PC-9 (cell line): ENCODE measurements at regions not wholly inside any gene's neighbourhood (a gene's known extent, or its start where the extent isn't known, plus 50 kb on each side); places are given as distances from the start of the nearest gene placed in this dataset.

Experiments
- BruUV-seq: library from RNA; stranded (reverse); fragments of 400-500 nt; replicated peaks from 2 replicates; lab custom pipeline; 2021; lab: Mats Ljungman, UMichigan
- CTCF ChIA-PET: fragments of 300-600 bp; sonication (Branson Sonifier 250); formaldehyde crosslinking; loops from one replicate; lab custom pipeline; 2022; ENCODE audit warnings: antibody characterized with exemption; lab: Charles Lee
- POLR2A ChIA-PET: fragments of 300-600 bp; sonication (Branson Sonifier 250); formaldehyde crosslinking; loops from one replicate; lab custom pipeline; 2022; ENCODE audit warnings: antibody characterized with exemption; ENCODE audit not compliant: unreplicated experiment; lab: Charles Lee
- DNase-seq, 2 experiments: peaks; one replicate each; pipeline versions ENCODE4 v3.0.0 to v3.0.0-alpha.2; 2015 to 2022; ENCODE audit warnings: mixed read lengths in 1 of 2
- H2AFZ ChIP-seq: fragments of 200-600 bp; sonication (generic); 2 replicates; pipeline ENCODE4 v1.8.1; 2017; ENCODE audit warnings: antibody characterized with exemption
- H3F3A ChIP-seq: fragments of 200-600 bp; sonication (generic); 2 replicates; pipeline ENCODE4 v1.8.1; 2017; ENCODE audit warnings: antibody characterized with exemption, mild to moderate bottlenecking, low read depth; ENCODE audit not compliant: insufficient read depth
- H3K27ac ChIP-seq: fragments of 200-600 bp; sonication (generic); 2 replicates; pipeline ENCODE4 v1.6.1; 2016; ENCODE audit warnings: mixed run types
- H3K27me3 ChIP-seq: fragments of 200-600 bp; sonication (generic); 2 replicates; pipeline ENCODE4 v1.6.1; 2016; ENCODE audit warnings: low read depth, mixed run types; ENCODE audit not compliant: insufficient read depth
- H3K36me3 ChIP-seq: fragments of 200-600 bp; sonication (generic); 2 replicates; pipeline ENCODE4 v1.6.1; 2016; ENCODE audit warnings: low read depth, mixed run types
- H3K4me1 ChIP-seq: fragments of 200-600 bp; sonication (generic); replicated peaks from 2 replicates; pipeline ENCODE4 v1.6.1; 2016; ENCODE audit warnings: mixed run types; ENCODE audit not compliant: insufficient read depth
- H3K4me2 ChIP-seq: fragments of 200-600 bp; sonication (generic); 2 replicates; pipeline ENCODE4 v1.6.1; 2017; ENCODE audit warnings: mixed run types
- H3K4me3 ChIP-seq: fragments of 200-600 bp; sonication (generic); 2 replicates; pipeline ENCODE4 v1.6.1; 2016; ENCODE audit warnings: mixed run types
- H3K79me2 ChIP-seq: fragments of 200-600 bp; sonication (generic); 2 replicates; pipeline ENCODE4 v1.6.1; 2017; ENCODE audit warnings: low read depth, mixed run types
- H3K9me2 ChIP-seq: fragments of 200-600 bp; sonication (generic); 2 replicates; pipeline ENCODE4 v1.8.1; 2017; ENCODE audit warnings: mild to moderate bottlenecking; ENCODE audit not compliant: insufficient read depth
- H3K9me3 ChIP-seq: fragments of 200-600 bp; sonication (generic); 2 replicates; pipeline ENCODE4 v1.8.1; 2016; ENCODE audit warnings: low read depth; ENCODE audit not compliant: insufficient read depth
- H4K20me1 ChIP-seq: fragments of 200-600 bp; sonication (generic); 2 replicates; pipeline ENCODE4 v1.8.1; 2017; ENCODE audit not compliant: insufficient read depth
- EZH2 ChIP-seq: fragments of 200-600 bp; sonication (generic); IDR thresholded peaks from 2 replicates; pipeline ENCODE4 v1.8.0; 2017; ENCODE audit warnings: antibody characterized with exemption, low read depth
- intact Hi-C: fragments of 100-400 bp; cut with micrococcal nuclease; formaldehyde crosslinking; loops from one replicate; pipeline ENCODE4 v1.10.0; 2022; ENCODE audit not compliant: unreplicated experiment
- TF ChIP-seq, protein P1 (sequence below): fragments of 200-600 bp; sonication (generic); conservative IDR thresholded peaks from 2 replicates; pipeline ENCODE4 v1.6.1; 2017; ENCODE audit warnings: mixed run types, antibody characterized with exemption, mild to moderate bottlenecking, moderate library complexity

DNA sequence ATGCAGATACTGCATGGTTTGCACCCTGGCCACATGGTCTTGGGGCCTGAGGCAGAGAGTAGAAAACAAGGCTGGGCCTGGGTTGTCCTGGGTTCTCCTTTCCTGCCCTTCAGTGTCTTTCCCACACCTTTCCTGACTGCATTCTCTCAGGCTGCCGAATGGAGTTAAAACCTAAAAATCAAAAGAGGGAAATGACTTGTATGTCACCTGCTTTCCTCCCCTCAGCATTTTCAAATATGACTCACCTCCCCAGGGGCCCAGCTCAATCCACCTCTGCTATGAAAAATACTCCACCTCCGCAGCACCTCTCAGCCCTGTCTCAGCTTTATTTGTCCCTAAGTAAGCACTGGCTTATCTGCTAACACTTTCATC, 457.8 kb upstream of the MEX3C start:
- ChIA-PET POLR2A (no interaction called here), CTCF (no interaction called here)
- intact Hi-C loops = no loop called here
- Histone ChIP-seq H3K9me2 (no peaks in the 10 kb centered on the region), H2AFZ (no peak overlapping the region), H3K27ac (no peak overlapping the region), H3K4me3 (no peak overlapping the region), H3K4me1 (no peaks in the 10 kb centered on the region), H3K9me3 (no peaks in the 10 kb centered on the region), H3K36me3 (no peaks in the 10 kb centered on the region), H3K27me3 (no peaks in the 10 kb centered on the region), H3K79me2 (no peaks in the 10 kb centered on the region), H3K4me2 (no peak overlapping the region), H4K20me1 (no peaks in the 10 kb centered on the region), H3F3A (no peaks in the 10 kb centered on the region)
- no peak for TF ChIP-seq EZH2
- TF ChIP-seq, protein P1, sequence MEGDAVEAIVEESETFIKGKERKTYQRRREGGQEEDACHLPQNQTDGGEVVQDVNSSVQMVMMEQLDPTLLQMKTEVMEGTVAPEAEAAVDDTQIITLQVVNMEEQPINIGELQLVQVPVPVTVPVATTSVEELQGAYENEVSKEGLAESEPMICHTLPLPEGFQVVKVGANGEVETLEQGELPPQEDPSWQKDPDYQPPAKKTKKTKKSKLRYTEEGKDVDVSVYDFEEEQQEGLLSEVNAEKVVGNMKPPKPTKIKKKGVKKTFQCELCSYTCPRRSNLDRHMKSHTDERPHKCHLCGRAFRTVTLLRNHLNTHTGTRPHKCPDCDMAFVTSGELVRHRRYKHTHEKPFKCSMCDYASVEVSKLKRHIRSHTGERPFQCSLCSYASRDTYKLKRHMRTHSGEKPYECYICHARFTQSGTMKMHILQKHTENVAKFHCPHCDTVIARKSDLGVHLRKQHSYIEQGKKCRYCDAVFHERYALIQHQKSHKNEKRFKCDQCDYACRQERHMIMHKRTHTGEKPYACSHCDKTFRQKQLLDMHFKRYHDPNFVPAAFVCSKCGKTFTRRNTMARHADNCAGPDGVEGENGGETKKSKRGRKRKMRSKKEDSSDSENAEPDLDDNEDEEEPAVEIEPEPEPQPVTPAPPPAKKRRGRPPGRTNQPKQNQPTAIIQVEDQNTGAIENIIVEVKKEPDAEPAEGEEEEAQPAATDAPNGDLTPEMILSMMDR = no peak
- DNase-seq = no peak
- BruUV-seq = no TSS peak

DNA sequence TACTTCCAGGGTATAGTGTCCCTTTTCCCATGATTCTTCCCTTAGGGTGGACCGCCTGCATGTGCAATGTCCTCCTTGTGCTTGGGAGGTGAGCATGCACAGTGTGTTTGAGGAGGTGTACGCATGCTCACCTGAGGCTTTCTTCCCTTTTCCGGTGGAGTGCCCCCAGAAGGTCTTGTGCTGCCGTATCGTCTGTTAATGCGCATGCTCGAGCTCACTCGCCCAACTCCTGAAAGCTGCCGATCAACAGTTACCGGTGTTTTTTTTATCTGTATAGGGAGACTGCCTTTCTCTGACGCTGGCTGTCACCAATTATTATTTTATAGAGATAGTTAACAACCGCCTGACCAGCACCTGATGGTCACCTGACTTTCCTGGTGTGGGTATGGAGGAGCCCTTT, 458.8 kb upstream of the MEX3C start:
- intact Hi-C loops = no loop called here
- Histone ChIP-seq H2AFZ (no peak overlapping the region), H3F3A (no peaks in the 10 kb centered on the region), H3K4me3 (no peak overlapping the region), H4K20me1 (no peaks in the 10 kb centered on the region), H3K9me3 (no peaks in the 10 kb centered on the region), H3K27ac (no peak overlapping the region), H3K9me2 (no peaks in the 10 kb centered on the region), H3K27me3 (no peaks in the 10 kb centered on the region), H3K4me1 (no peaks in the 10 kb centered on the region), H3K4me2 (no peak overlapping the region), H3K79me2 (no peaks in the 10 kb centered on the region), H3K36me3 (no peaks in the 10 kb centered on the region)
- CTCF ChIA-PET = no interaction called here
- BruUV-seq = no TSS peak
- TF ChIP-seq, protein P1 = no peak
- POLR2A ChIA-PET = no interaction called here
- no peak for DNase-seq

DNA sequence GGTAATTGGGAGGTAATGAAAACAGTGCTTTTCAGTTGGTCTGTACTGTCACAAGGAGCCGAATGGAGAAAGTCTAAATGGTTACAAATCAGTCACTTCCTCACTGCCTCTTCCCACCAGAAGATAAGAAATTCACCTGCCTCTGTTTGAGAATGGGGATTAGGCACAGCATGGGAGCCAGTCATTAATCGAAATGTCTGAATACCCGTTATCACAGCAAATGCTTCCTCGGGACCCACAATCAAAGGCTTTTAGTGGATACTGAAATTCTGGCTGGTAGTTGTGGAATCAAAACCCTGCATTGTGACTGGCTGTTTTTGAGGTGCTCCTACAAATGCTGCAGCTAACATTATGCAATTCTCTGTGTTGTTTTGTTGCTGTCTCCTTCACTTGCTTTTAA, 461.0 kb upstream of the MEX3C start:
- Histone ChIP-seq H3K36me3 (no peaks in the 10 kb centered on the region), H3K9me3 (no peaks in the 10 kb centered on the region), H3K27me3 (no peaks in the 10 kb centered on the region), H3F3A (no peaks in the 10 kb centered on the region), H4K20me1 (no peaks in the 10 kb centered on the region), H3K4me3 (no peak overlapping the region), H3K9me2 (no peaks in the 10 kb centered on the region), H3K4me2 (no peak overlapping the region), H3K27ac (no peak overlapping the region), H3K4me1 (no peaks in the 10 kb centered on the region), H2AFZ (no peak overlapping the region), H3K79me2 (no peaks in the 10 kb centered on the region)
- TF ChIP-seq, protein P1 = no peak
- TF ChIP-seq EZH2 = no peak
- POLR2A ChIA-PET = no interaction called here
- no TSS peak for BruUV-seq
- CTCF ChIA-PET = no interaction called here
- intact Hi-C loops = no loop called here
- DNase-seq = no peak
